Kidney (tissue), 13 donors: ENCODE measurements at regions not wholly inside any gene's neighbourhood (a gene's known extent, or its start where the extent isn't known, plus 50 kb on each side); places are given as distances from the start of the nearest gene placed in this dataset.

Source experiments
- DNase-seq, 5 donors: peaks; one replicate each; pipeline ENCODE4 v3.0.0-alpha.2; 2013 to 2020
- FAIRE-seq: peaks from 2 replicates; lab custom pipeline; 2012; peaks lifted over from hg19 to GRCh38; lab: Jason Lieb, UNC
- H3K27ac ChIP-seq, 2 donors: one replicate each; pipeline ENCODE4 v1.7.0; 2013; ENCODE audit warnings: low read depth in 2 of 2, low read length in 2 of 2, inconsistent platforms in 1 of 2
- H3K27me3 ChIP-seq: one replicate; pipeline ENCODE4 v1.7.1; 2013; ENCODE audit warnings: low read length, inconsistent platforms; ENCODE audit not compliant: control insufficient read depth, insufficient read depth
- H3K36me3 ChIP-seq, 3 donors: one replicate each; pipeline versions ENCODE4 v1.7.0 to v1.7.1; 2013; ENCODE audit warnings: low read length in 3 of 3, control low read depth in 1 of 3, inconsistent platforms in 1 of 3; ENCODE audit not compliant: insufficient read depth in 3 of 3, control insufficient read depth in 2 of 3
- H3K4me1 ChIP-seq, 3 donors: one replicate each; pipeline versions ENCODE4 v1.7.0 to v1.7.1; 2013; ENCODE audit warnings: low read length in 3 of 3, inconsistent platforms in 1 of 3, low read depth in 1 of 3; ENCODE audit not compliant: control insufficient read depth in 2 of 3, insufficient read depth in 2 of 3
- H3K4me3 ChIP-seq, 3 donors: one replicate each; pipeline versions ENCODE4 v1.7.0 to v1.8.1; 2013; ENCODE audit warnings: low read length in 3 of 3, control low read depth in 1 of 3, inconsistent platforms in 1 of 3
- H3K9ac ChIP-seq, 3 donors: one replicate each; pipeline versions ENCODE4 v1.7.0 to v1.7.1; 2013; ENCODE audit warnings: low read length in 3 of 3, control low read depth in 1 of 3, inconsistent platforms in 1 of 3
- H3K9me3 ChIP-seq, 3 donors: one replicate each; pipeline versions ENCODE4 v1.7.0 to v1.7.1; 2013; ENCODE audit warnings: low read length in 3 of 3, control low read depth in 1 of 3, inconsistent platforms in 1 of 3; ENCODE audit not compliant: control insufficient read depth in 2 of 3, insufficient read depth in 1 of 3
- intact Hi-C: fragments of 100-400 bp; cut with DNase I; formaldehyde crosslinking; loops from one replicate; pipeline ENCODE4 v1.11.1; 2022
- TF ChIP-seq, protein P1 (sequence below): IDR thresholded peaks from 3 replicates; pipeline ENCODE4 v1.5.1; 2012; ENCODE audit warnings: mild to moderate bottlenecking, moderate library complexity, borderline replicate concordance; ENCODE audit not compliant: insufficient read depth; ENCODE audit errors: extremely low read depth
- donor health status: control.
- donor health status: control.
- donor health status: control.
- donor health status: control.
- donor health status: control.
- donor health status: DM: yes; HTN: yes; CAD: no.
- donor health status: Normal renal cell carcinoma (clear cell type).

GRCh38 chr14:106304271-106304670, 777.9 kb downstream of the TMEM121 start:
- Histone ChIP-seq H3K9ac (no peak overlapping the region), H3K9me3 (no peaks in the 10 kb centered on the region), H3K4me1 (no peaks in the 10 kb centered on the region), H3K27ac (no peak overlapping the region), H3K27me3 (no peaks in the 10 kb centered on the region), H3K4me3 (no peak overlapping the region), H3K36me3 (no peaks in the 10 kb centered on the region)
- intact Hi-C loops: no loop called here
- FAIRE-seq (no peak), DNase-seq (no peak)
- TF ChIP-seq, protein P1, sequence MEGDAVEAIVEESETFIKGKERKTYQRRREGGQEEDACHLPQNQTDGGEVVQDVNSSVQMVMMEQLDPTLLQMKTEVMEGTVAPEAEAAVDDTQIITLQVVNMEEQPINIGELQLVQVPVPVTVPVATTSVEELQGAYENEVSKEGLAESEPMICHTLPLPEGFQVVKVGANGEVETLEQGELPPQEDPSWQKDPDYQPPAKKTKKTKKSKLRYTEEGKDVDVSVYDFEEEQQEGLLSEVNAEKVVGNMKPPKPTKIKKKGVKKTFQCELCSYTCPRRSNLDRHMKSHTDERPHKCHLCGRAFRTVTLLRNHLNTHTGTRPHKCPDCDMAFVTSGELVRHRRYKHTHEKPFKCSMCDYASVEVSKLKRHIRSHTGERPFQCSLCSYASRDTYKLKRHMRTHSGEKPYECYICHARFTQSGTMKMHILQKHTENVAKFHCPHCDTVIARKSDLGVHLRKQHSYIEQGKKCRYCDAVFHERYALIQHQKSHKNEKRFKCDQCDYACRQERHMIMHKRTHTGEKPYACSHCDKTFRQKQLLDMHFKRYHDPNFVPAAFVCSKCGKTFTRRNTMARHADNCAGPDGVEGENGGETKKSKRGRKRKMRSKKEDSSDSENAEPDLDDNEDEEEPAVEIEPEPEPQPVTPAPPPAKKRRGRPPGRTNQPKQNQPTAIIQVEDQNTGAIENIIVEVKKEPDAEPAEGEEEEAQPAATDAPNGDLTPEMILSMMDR: no peak

- H3K27ac ChIP-seq: no peak overlapping the region
- H3K4me1 ChIP-seq: no peaks in the 10 kb centered on the region
- DNase-seq (peak in 2 of 5 donors; percentile 0 to 59), FAIRE-seq (no peak)
- no peaks in the 10 kb centered on the region for H3K9me3 ChIP-seq
- no peak overlapping the region for H3K4me3 ChIP-seq
- H3K36me3 ChIP-seq: no peaks in the 10 kb centered on the region
- TF ChIP-seq, protein P1: no peak
- no peaks in the 10 kb centered on the region for H3K27me3 ChIP-seq
- intact Hi-C loops: no loop called here
- no peak overlapping the region for H3K9ac ChIP-seq
Observed at GRCh38 chr14:106308839-106309389, 782.5 kb downstream of the TMEM121 start.

GRCh38 chr14:106309423-106309822, 783.0 kb downstream of the TMEM121 start:
- FAIRE-seq: no peak
- no peak overlapping the region for H3K9ac ChIP-seq
- H3K4me1 ChIP-seq: no peaks in the 10 kb centered on the region
- H3K27me3 ChIP-seq: no peaks in the 10 kb centered on the region
- no peak overlapping the region for H3K4me3 ChIP-seq
- intact Hi-C loops: no loop called here
- no peak overlapping the region for H3K27ac ChIP-seq
- TF ChIP-seq, protein P1: no peak
- no peaks in the 10 kb centered on the region for H3K9me3 ChIP-seq
- no peak for DNase-seq
- no peaks in the 10 kb centered on the region for H3K36me3 ChIP-seq

GRCh38 chr14:106315436-106315835, 789.1 kb downstream of the TMEM121 start:
- DNase-seq (no peak), FAIRE-seq (no peak)
- Histone ChIP-seq H3K27ac (no peak overlapping the region), H3K9ac (no peak overlapping the region), H3K36me3 (no peaks in the 10 kb centered on the region), H3K4me3 (no peak overlapping the region), H3K27me3 (no peaks in the 10 kb centered on the region), H3K9me3 (no peaks in the 10 kb centered on the region), H3K4me1 (no peaks in the 10 kb centered on the region)
- intact Hi-C loops: no loop called here
- TF ChIP-seq, protein P1: no peak
